ENCODE measurements at regions not wholly inside any gene's neighbourhood (a gene's known extent, or its start where the extent isn't known, plus 50 kb on each side); places are given as distances from the start of the nearest gene placed in this dataset.

GRCh38 chr2:78029392-78029995 lies 507.3 kb upstream of the LRRTM4 start:
- DNase-seq (ENCODE audit: low spot score) = no peak

- DNase-seq (ENCODE audit: low spot score) = no peak
Measured at GRCh38 chr2:78034706-78035105, 512.5 kb upstream of the LRRTM4 start.

- no peak for DNase-seq (ENCODE audit: low spot score)
Measured at GRCh38 chr2:78035804-78036203, 513.6 kb upstream of the LRRTM4 start.

GRCh38 chr2:78051480-78051879 lies 529.3 kb upstream of the LRRTM4 start:
- no peak for DNase-seq (ENCODE audit: low spot score)

- DNase-seq (ENCODE audit: low spot score) = no peak
Measured at GRCh38 chr2:78056976-78057375, 534.8 kb upstream of the LRRTM4 start.

GRCh38 chr2:78061301-78061700 lies 539.1 kb upstream of the LRRTM4 start:
- no peak for DNase-seq (ENCODE audit: low spot score)

GRCh38 chr2:78061732-78062131 lies 539.6 kb upstream of the LRRTM4 start:
- no peak for DNase-seq (ENCODE audit: low spot score)

- no peak for DNase-seq (ENCODE audit: low spot score)
Measured at GRCh38 chr2:78063246-78064020, 541.3 kb upstream of the LRRTM4 start.

GRCh38 chr2:78065366-78065765 lies 543.2 kb upstream of the LRRTM4 start:
- no peak for DNase-seq (ENCODE audit: low spot score)

GRCh38 chr2:78068808-78069207 lies 546.6 kb upstream of the LRRTM4 start:
- no peak for DNase-seq (ENCODE audit: low spot score)

GRCh38 chr2:78070693-78071092 lies 548.5 kb upstream of the LRRTM4 start:
- DNase-seq (ENCODE audit: low spot score) = no peak

GRCh38 chr2:78077633-78078032 lies 555.5 kb upstream of the LRRTM4 start:
- DNase-seq (ENCODE audit: low spot score) = no peak

GRCh38 chr2:78082555-78082954 lies 560.4 kb upstream of the LRRTM4 start:
- no peak for DNase-seq (ENCODE audit: low spot score)

- no peak for DNase-seq (ENCODE audit: low spot score)
Measured at GRCh38 chr2:78093436-78093835, 571.3 kb upstream of the LRRTM4 start.

- no peak for DNase-seq (ENCODE audit: low spot score)
Measured at GRCh38 chr2:78109272-78109671, 587.1 kb upstream of the LRRTM4 start.

- DNase-seq (ENCODE audit: low spot score) = no peak
Measured at GRCh38 chr2:78115291-78115690, 593.1 kb upstream of the LRRTM4 start.

- no peak for DNase-seq (ENCODE audit: low spot score)
Measured at GRCh38 chr2:78118037-78118436, 595.9 kb upstream of the LRRTM4 start.

GRCh38 chr2:78120275-78120674 lies 598.1 kb upstream of the LRRTM4 start:
- DNase-seq (ENCODE audit: low spot score) = no peak

- no peak for DNase-seq (ENCODE audit: low spot score)
Measured at GRCh38 chr2:78125042-78125441, 602.9 kb upstream of the LRRTM4 start.

GRCh38 chr2:78127424-78127823 lies 605.2 kb upstream of the LRRTM4 start:
- DNase-seq (ENCODE audit: low spot score) = no peak

GRCh38 chr2:78132391-78133370 lies 610.5 kb upstream of the LRRTM4 start:
- DNase-seq (ENCODE audit: low spot score) = no peak

- no peak for DNase-seq (ENCODE audit: low spot score)
Measured at GRCh38 chr2:78145395-78145996, 623.3 kb upstream of the LRRTM4 start.
